ENCODE measurements at regions not wholly inside any gene's neighbourhood (a gene's known extent, or its start where the extent isn't known, plus 50 kb on each side); places are given as distances from the start of the nearest gene placed in this dataset.

- Histone ChIP-seq H4K20me1 (ENCODE audit: insufficient read depth, low read length) (no peaks in the 10 kb centered on the region), H3K4me2 (replicated peaks; ENCODE audit: extremely low read depth, low read length, poor library complexity, severe bottlenecking) (no peak overlapping the region), H2AFZ (ENCODE audit: insufficient read depth, low read depth, low read length, poor library complexity, severe bottlenecking) (no peak overlapping the region), H3K79me2 (ENCODE audit: insufficient read depth, low read length) (no peaks in the 10 kb centered on the region), H3K4me3 (replicated peaks in 1 of 3; ENCODE audit: low read depth in 2 of 3, low read length in 3 of 3) (no peak overlapping the region), H3K36me3 (replicated peaks in 1 of 2; ENCODE audit: control insufficient read depth in 1 of 2, insufficient read depth in 2 of 2, low read length in 2 of 2) (no peaks in the 10 kb centered on the region), H3K27me3 (ENCODE audit: control insufficient read depth in 2 of 2, insufficient read depth in 2 of 2, low read length in 2 of 2) (no peaks in the 10 kb centered on the region), H3K27ac (ENCODE audit: low read depth in 1 of 2, low read length in 2 of 2) (no peak overlapping the region), H3K9me3 (replicated peaks in 1 of 2; ENCODE audit: control insufficient read depth in 1 of 2, insufficient read depth in 1 of 2, low read length in 2 of 2) (no peaks in the 10 kb centered on the region), H3K4me1 (ENCODE audit: control insufficient read depth in 1 of 2, insufficient read depth in 2 of 2, low read length in 2 of 2) (no peaks in the 10 kb centered on the region), H3K9ac (ENCODE audit: insufficient read depth, low read length, poor library complexity, severe bottlenecking) (no peak overlapping the region)
- 100% methylated on average over 3 of the region's 6 CpGs for WGBS (ENCODE audit: insufficient coverage)
- TF ChIP-seq CTCF (IDR thresholded peaks at IDR 0.05) = no peak
- intact Hi-C loops (cut with micrococcal nuclease) = no loop called here
- Mint-ChIP-seq H3K9me3 (peaks cover 0 to 2% (median 0%) of the 10 kb centered on the region in 7 donors), H3K27ac (no peak overlapping the region), H3K4me3 (no peak overlapping the region), H3K4me1 (peaks cover 7% of the 10 kb centered on the region), H3K36me3 (no peaks in the 10 kb centered on the region), H3K27me3 (ENCODE audit: low read depth in 3 of 3) (peaks cover 9 to 12% (median 10%) of the 10 kb centered on the region in 3 donors)
- no peak for DNase-seq
These were observed 51.9 kb upstream of the SHB start for GRCh38 chr9:38120961-38121360.

- Histone ChIP-seq H3K9ac (ENCODE audit: insufficient read depth, low read length, poor library complexity, severe bottlenecking) (no peak overlapping the region), H3K27me3 (ENCODE audit: control insufficient read depth in 2 of 2, insufficient read depth in 2 of 2, low read length in 2 of 2) (peaks cover 2% of the 10 kb centered on the region in 2 donors), H3K36me3 (replicated peaks in 1 of 2; ENCODE audit: control insufficient read depth in 1 of 2, insufficient read depth in 2 of 2, low read length in 2 of 2) (no peaks in the 10 kb centered on the region), H4K20me1 (ENCODE audit: insufficient read depth, low read length) (no peaks in the 10 kb centered on the region), H3K4me3 (replicated peaks in 1 of 3; ENCODE audit: low read depth in 2 of 3, low read length in 3 of 3) (no peak overlapping the region), H3K4me1 (ENCODE audit: control insufficient read depth in 1 of 2, insufficient read depth in 2 of 2, low read length in 2 of 2) (no peaks in the 10 kb centered on the region), H3K4me2 (replicated peaks; ENCODE audit: extremely low read depth, low read length, poor library complexity, severe bottlenecking) (no peak overlapping the region), H3K79me2 (ENCODE audit: insufficient read depth, low read length) (no peaks in the 10 kb centered on the region), H3K27ac (ENCODE audit: low read depth in 1 of 2, low read length in 2 of 2) (no peak overlapping the region), H3K9me3 (replicated peaks in 1 of 2; ENCODE audit: control insufficient read depth in 1 of 2, insufficient read depth in 1 of 2, low read length in 2 of 2) (no peaks in the 10 kb centered on the region), H2AFZ (ENCODE audit: insufficient read depth, low read depth, low read length, poor library complexity, severe bottlenecking) (no peak overlapping the region)
- Mint-ChIP-seq H3K27ac (no peak overlapping the region), H3K27me3 (ENCODE audit: low read depth in 3 of 3) (peaks cover 8 to 13% (median 9%) of the 10 kb centered on the region in 3 donors), H3K4me1 (peaks cover 7% of the 10 kb centered on the region), H3K4me3 (no peak overlapping the region), H3K36me3 (no peaks in the 10 kb centered on the region), H3K9me3 (peaks cover 0 to 2% (median 0%) of the 10 kb centered on the region in 7 donors)
- TF ChIP-seq CTCF (IDR thresholded peaks at IDR 0.05) = no peak
- DNase-seq = no peak
- 97% methylated on average over 3 of the region's 5 CpGs for WGBS (ENCODE audit: insufficient coverage)
- intact Hi-C loops (cut with micrococcal nuclease) = no loop called here
These were observed 50.7 kb upstream of the SHB start for GRCh38 chr9:38119560-38120236.

Data from CD14-positive monocyte (primary cell).